ENCODE measurements at regions not wholly inside any gene's neighbourhood (a gene's known extent, or its start where the extent isn't known, plus 50 kb on each side); places are given as distances from the start of the nearest gene placed in this dataset.

- no peak for DNase-seq
Observed at GRCh38 chr11:115778928-115779650, 274.9 kb upstream of the CADM1 start.

- no peak for DNase-seq
Observed at GRCh38 chr11:115776916-115777315, 272.7 kb upstream of the CADM1 start.

- DNase-seq, result no peak
Observed at GRCh38 chr11:115775846-115776245, 271.6 kb upstream of the CADM1 start.

- DNase-seq, result no peak
Observed at GRCh38 chr11:115774756-115775155, 270.5 kb upstream of the CADM1 start.

GRCh38 chr11:115769891-115770290, 265.7 kb upstream of the CADM1 start:
- no peak for DNase-seq

- no peak for DNase-seq
Observed at GRCh38 chr11:115767883-115768282, 263.7 kb upstream of the CADM1 start.

- no peak for DNase-seq
Observed at GRCh38 chr11:115767047-115767802, 263.0 kb upstream of the CADM1 start.

GRCh38 chr11:115766561-115766960, 262.3 kb upstream of the CADM1 start:
- no peak for DNase-seq

- no peak for DNase-seq
Observed at GRCh38 chr11:115765803-115766239, 261.6 kb upstream of the CADM1 start.

GRCh38 chr11:115764176-115764575, 260.0 kb upstream of the CADM1 start:
- DNase-seq, result no peak

GRCh38 chr11:115761817-115762216, 257.6 kb upstream of the CADM1 start:
- DNase-seq, result no peak

GRCh38 chr11:115761348-115761747, 257.1 kb upstream of the CADM1 start:
- DNase-seq, result peak; percentile 5 to 14

GRCh38 chr11:115760461-115761320, 256.5 kb upstream of the CADM1 start:
- no peak for DNase-seq

- DNase-seq, result no peak
Observed at GRCh38 chr11:115759622-115760460, 255.6 kb upstream of the CADM1 start.

- DNase-seq, result no peak
Observed at GRCh38 chr11:115758011-115758410, 253.8 kb upstream of the CADM1 start.

- no peak for DNase-seq
Observed at GRCh38 chr11:115751243-115752015, 247.2 kb upstream of the CADM1 start.

- DNase-seq, result no peak
Observed at GRCh38 chr11:115745610-115746512, 241.6 kb upstream of the CADM1 start.

GRCh38 chr11:115745066-115745465, 240.9 kb upstream of the CADM1 start:
- DNase-seq, result no peak

- no peak for DNase-seq
Observed at GRCh38 chr11:115743719-115744118, 239.5 kb upstream of the CADM1 start.

GRCh38 chr11:115741376-115742107, 237.3 kb upstream of the CADM1 start:
- DNase-seq, result no peak

Measured in CD4-positive, alpha-beta T cell treated with Interferon alpha-2 for 1 hour (primary cell).